NT2/D1 (cell line): ENCODE measurements at regions not wholly inside any gene's neighbourhood (a gene's known extent, or its start where the extent isn't known, plus 50 kb on each side); places are given as distances from the start of the nearest gene placed in this dataset.

Experiments
- DNase-seq: peaks from one replicate; pipeline ENCODE4 v3.0.0-alpha.2; 2011; ENCODE audit warnings: low read depth, low spot score
- H3K27me3 ChIP-seq: 2 replicates; pipeline ENCODE4 v1.6.0; 2011; ENCODE audit warnings: mild to moderate bottlenecking; ENCODE audit not compliant: insufficient read length, insufficient read depth
- H3K36me3 ChIP-seq: 2 replicates; pipeline ENCODE4 v1.6.1; 2011; ENCODE audit warnings: mild to moderate bottlenecking, low read length, mixed read lengths; ENCODE audit not compliant: insufficient read depth, insufficient read length
- H3K4me1 ChIP-seq: 2 replicates; pipeline ENCODE4 v1.5.1; 2011; ENCODE audit not compliant: insufficient read depth, insufficient read length
- H3K4me3 ChIP-seq: 2 replicates; pipeline ENCODE4 v1.5.1; 2011; ENCODE audit warnings: low read depth; ENCODE audit not compliant: insufficient read length
- H3K9ac ChIP-seq: 2 replicates; pipeline ENCODE4 v1.6.0; 2011; ENCODE audit warnings: low read depth; ENCODE audit not compliant: insufficient read length
- H3K9me3 ChIP-seq: 2 replicates; pipeline ENCODE4 v1.5.1; 2011; ENCODE audit warnings: mild to moderate bottlenecking, low read length; ENCODE audit not compliant: insufficient read depth
- SUZ12 ChIP-seq: IDR thresholded peaks from 2 replicates; pipeline ENCODE4 v1.6.1; 2011; ENCODE audit not compliant: insufficient read length, insufficient read depth; ENCODE audit errors: extremely low read depth
- YY1 ChIP-seq: IDR thresholded peaks from 2 replicates; pipeline ENCODE4 v1.6.1; 2011; ENCODE audit not compliant: insufficient read length, insufficient read depth
- ZNF274 ChIP-seq: IDR thresholded peaks from 2 replicates; pipeline ENCODE4 v1.6.1; 2011; ENCODE audit warnings: mild to moderate bottlenecking, low read depth, low read length

GRCh38 chr15:61755467-61755866 lies 304.8 kb downstream of the VPS13C start:
- H3K4me3 ChIP-seq, result no peak overlapping the region
- no peaks in the 10 kb centered on the region for H3K9me3 ChIP-seq
- no peaks in the 10 kb centered on the region for H3K27me3 ChIP-seq
- TF ChIP-seq ZNF274, result no peak
- TF ChIP-seq YY1, result no peak
- no peak for TF ChIP-seq SUZ12
- no peaks in the 10 kb centered on the region for H3K4me1 ChIP-seq
- H3K9ac ChIP-seq, result no peak overlapping the region
- H3K36me3 ChIP-seq, result no peaks in the 10 kb centered on the region
- DNase-seq, result no peak

GRCh38 chr15:61753018-61753710 lies 307.1 kb downstream of the VPS13C start:
- no peaks in the 10 kb centered on the region for H3K9me3 ChIP-seq
- H3K4me1 ChIP-seq, result no peaks in the 10 kb centered on the region
- no peak overlapping the region for H3K9ac ChIP-seq
- no peak for DNase-seq
- no peaks in the 10 kb centered on the region for H3K36me3 ChIP-seq
- no peak for TF ChIP-seq ZNF274
- no peaks in the 10 kb centered on the region for H3K27me3 ChIP-seq
- H3K4me3 ChIP-seq, result no peak overlapping the region

- Histone ChIP-seq H3K27me3 (no peaks in the 10 kb centered on the region), H3K9ac (no peak overlapping the region), H3K4me1 (no peaks in the 10 kb centered on the region), H3K9me3 (no peaks in the 10 kb centered on the region), H3K4me3 (no peak overlapping the region), H3K36me3 (no peaks in the 10 kb centered on the region)
- DNase-seq, result no peak
- no peak for TF ChIP-seq YY1
- TF ChIP-seq ZNF274, result no peak
These were observed 308.2 kb downstream of the VPS13C start for GRCh38 chr15:61752001-61752400.

GRCh38 chr15:61750271-61751084 lies 309.8 kb downstream of the VPS13C start:
- no peak for DNase-seq
- Histone ChIP-seq H3K27me3 (no peaks in the 10 kb centered on the region), H3K4me1 (no peaks in the 10 kb centered on the region), H3K9me3 (no peaks in the 10 kb centered on the region), H3K9ac (no peak overlapping the region), H3K36me3 (no peaks in the 10 kb centered on the region), H3K4me3 (no peak overlapping the region)
- TF ChIP-seq SUZ12, result no peak
- no peak for TF ChIP-seq ZNF274
- no peak for TF ChIP-seq YY1

GRCh38 chr15:61749169-61749568 lies 311.1 kb downstream of the VPS13C start:
- no peak overlapping the region for H3K4me3 ChIP-seq

GRCh38 chr15:61748529-61748928 lies 311.7 kb downstream of the VPS13C start:
- TF ChIP-seq SUZ12 (no peak), ZNF274 (no peak), YY1 (no peak)
- Histone ChIP-seq H3K27me3 (no peaks in the 10 kb centered on the region), H3K4me3 (no peak overlapping the region), H3K9ac (no peak overlapping the region), H3K36me3 (no peaks in the 10 kb centered on the region), H3K4me1 (no peaks in the 10 kb centered on the region), H3K9me3 (no peaks in the 10 kb centered on the region)
- no peak for DNase-seq

More at GRCh38 chr15:61749169-61749568, 311.1 kb downstream of the VPS13C start:
- H3K9me3 ChIP-seq, result no peaks in the 10 kb centered on the region
- TF ChIP-seq SUZ12, result no peak
- TF ChIP-seq YY1, result no peak
- TF ChIP-seq ZNF274, result no peak
- no peak overlapping the region for H3K9ac ChIP-seq
- no peaks in the 10 kb centered on the region for H3K36me3 ChIP-seq
- no peak for DNase-seq
- H3K4me1 ChIP-seq, result no peaks in the 10 kb centered on the region
- no peaks in the 10 kb centered on the region for H3K27me3 ChIP-seq

GRCh38 chr15:61746589-61746988 lies 313.7 kb downstream of the VPS13C start:
- Histone ChIP-seq H3K4me1 (no peaks in the 10 kb centered on the region), H3K9me3 (no peaks in the 10 kb centered on the region), H3K36me3 (no peaks in the 10 kb centered on the region), H3K4me3 (no peak overlapping the region), H3K27me3 (no peaks in the 10 kb centered on the region), H3K9ac (no peak overlapping the region)
- TF ChIP-seq SUZ12 (no peak), YY1 (no peak), ZNF274 (no peak)
- no peak for DNase-seq
